Kidney capillary endothelial cell (primary cell): ENCODE measurements at regions not wholly inside any gene's neighbourhood (a gene's known extent, or its start where the extent isn't known, plus 50 kb on each side); places are given as distances from the start of the nearest gene placed in this dataset.

Experiments
- DNase-seq: peaks from one replicate; pipeline ENCODE4 v3.0.0-alpha.2; 2018; ENCODE audit warnings: low spot score

DNA sequence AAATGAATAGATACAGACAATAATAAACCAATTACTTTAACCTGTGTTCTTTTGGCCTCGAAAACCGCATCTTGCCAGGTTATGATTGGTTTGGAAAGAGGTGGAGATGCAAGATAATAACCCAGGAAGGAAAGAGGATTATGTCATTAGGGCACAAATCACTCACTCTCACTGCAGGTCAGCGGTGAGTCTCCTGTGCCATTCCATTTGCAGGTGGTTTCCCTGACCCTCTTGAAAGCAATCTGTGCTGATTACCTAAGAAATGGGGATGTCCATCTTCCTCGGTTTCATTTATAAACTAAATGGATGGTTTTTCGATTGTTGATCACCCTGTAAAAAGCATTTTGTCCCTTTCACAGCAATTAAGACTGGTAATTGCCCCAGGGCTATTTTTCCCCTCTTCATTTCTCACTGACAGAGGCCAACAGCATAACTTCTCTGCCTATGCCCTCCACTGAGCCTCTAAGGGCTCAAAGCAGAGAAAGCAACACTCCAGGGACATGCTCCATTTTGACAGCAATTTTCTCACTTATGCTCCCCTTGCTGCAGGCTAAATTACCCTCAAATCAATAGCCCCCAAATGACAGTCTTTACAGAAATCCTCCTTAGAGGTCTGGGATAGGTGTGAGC is 257.5 kb downstream of the IPMK start:
- DNase-seq: no peak

DNA sequence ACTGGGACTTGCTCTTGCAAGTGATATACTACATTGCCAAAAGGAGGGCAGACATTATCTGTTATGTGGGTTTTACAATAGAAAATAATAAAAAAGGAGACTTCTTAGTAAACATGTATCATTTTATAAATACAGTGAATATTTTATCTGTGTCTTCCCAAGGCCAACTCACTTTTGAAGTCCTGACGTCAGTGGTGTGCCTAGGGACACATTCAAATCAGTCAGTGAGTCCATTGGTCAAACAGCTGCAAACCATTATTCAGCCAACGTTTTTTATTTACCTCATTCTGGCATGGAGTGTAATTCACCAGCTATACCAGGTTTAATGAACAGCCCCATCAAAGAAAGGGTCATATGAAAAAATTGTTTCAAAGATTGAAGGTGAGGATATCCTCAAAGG is 263.7 kb downstream of the IPMK start:
- DNase-seq: no peak

DNA sequence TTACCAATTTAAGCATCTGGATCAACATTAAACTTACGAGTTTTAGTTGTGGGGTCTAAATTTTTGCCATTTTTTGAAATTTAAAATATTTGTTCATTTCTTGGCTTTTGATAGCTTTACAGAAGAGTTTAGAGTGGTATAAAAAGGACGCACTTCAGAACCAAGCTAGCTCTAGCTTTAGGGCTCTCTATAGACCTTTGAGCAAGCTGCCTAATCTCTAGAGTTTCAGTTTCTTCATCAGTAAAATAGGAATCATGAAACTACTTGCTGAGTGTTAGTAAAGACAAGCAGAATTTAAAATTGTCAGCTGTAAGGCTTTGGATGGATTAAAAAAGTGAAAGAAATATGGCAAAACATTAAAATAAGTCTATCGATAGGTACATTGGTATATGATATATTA is 266.5 kb downstream of the IPMK start:
- no peak for DNase-seq

DNA sequence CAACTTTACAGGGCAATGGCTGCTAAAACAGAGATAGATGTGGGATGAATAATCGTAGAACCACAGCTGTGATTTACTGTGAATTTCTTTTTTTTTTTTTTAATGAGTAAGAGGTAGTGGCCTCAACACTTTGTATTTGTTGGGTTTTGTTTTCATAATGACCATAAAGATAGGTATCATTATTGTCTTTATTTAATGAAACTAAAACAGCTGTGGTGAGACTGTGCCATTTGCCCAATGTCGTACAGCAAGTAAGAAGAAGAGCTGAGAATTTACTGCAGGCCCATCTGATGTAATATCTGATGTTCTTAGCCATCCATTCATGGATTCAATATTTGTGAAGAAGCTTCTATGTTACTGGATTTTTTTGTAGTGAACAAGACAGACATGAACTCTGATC is 271.2 kb downstream of the IPMK start:
- no peak for DNase-seq

DNA sequence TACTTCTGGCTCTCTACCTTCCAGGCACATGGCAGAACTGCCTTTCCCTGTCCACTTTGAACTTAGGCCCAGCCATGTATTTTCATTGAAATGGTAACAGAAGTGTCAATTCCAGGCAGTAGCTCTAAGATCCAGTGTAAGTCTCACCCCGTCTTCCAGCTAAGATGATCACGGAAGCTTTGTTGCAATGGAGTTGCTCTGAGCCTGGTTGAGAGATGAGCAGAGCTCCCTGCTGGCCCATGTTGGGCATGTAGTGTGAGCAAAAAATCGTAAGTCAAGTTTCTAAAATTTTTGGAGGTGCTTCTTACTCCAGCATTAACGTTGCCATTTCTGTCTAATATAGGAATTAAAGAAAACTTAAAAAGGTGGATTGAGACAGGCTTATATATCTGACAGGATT is 274.4 kb downstream of the IPMK start:
- DNase-seq: no peak

DNA sequence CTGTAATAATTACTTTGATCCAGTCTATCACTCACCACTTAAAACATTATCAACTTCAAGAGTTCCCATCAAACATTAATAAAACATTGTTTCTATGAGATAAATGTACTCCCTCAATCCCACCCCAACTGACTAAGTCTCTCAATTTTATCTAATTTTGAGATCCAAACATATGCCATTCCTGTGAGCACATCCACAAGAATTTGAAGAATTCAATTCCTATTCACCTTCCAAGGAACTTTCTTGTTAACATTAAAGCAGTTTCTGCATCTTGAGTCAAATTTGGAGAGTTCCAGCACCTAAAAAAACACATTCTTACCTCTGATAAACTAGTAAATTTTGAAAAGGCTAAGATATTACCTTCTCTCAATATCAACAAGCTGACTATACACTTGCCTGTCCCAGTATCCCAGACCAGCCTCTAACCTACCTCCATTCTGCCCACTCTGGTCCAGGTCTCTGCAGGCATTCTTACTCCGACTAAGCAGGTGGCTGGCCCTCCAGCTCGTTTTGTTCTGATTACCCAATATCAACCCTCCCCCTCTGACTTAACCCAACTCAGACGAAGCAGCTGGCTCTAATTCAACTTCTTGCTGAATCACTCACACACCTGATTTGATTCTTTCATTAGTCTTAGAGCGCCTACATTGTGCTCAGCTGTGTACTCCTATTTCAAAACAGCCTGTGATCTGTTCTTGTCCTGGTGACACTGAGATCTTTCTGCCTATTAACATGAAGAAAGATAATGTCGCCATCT is 275.2 kb downstream of the IPMK start:
- DNase-seq: no peak

- no peak for DNase-seq
Observed at GRCh38 chr10:57988964-57989363, 278.7 kb downstream of the IPMK start.

DNA sequence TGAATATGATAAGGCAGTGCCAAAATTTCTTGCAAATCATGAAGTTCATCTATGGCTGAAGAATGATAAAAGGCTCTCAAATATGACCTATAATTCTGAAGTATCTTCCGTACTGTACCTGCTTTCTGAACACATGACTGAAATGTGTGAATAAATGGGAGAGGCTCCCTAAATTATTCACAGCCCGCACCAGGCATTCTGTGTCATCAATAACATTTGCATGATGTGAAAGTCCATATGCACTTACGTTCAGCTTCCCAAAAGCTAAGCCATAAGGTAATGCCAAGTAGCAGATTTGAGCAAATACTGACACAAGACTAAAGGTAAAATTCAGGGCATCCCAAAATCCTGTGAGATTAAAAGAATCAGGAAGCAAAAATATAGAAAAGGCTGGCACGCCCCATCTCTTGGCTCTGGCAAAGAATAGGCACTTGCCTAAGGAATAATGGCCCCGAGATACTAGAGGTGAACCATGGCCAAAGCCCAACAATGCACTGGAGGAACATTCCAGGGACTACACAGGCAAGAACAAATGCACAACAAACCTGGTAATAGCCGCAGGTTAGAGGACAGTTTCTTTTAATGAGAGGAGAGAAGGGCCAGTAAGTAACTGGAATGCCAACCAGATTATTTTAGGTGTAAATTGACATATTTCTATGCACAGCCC is 280.5 kb downstream of the IPMK start:
- no peak for DNase-seq

DNA sequence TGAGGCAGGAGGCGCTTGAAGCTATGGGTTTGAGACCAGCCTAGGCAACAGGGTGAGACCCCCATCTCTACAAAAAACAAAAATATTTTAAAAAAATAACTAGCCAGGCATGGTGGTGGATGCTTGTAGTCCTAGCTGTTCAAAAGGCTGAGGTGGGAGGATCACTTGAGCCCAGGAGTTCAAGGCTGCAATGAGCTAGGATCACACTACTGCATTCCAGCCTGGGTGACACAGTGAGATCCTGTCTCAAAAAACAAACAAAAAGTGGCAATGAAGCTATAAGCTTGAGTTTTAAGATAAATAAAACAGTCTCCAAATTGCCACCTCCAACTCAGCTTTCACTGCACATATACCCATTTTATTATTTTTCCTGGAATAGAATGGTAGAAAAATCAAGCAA is 281.3 kb downstream of the IPMK start:
- DNase-seq: no peak

GRCh38 chr10:57983281-57983791 is 284.4 kb downstream of the IPMK start:
- no peak for DNase-seq

GRCh38 chr10:57982091-57982490 is 285.6 kb downstream of the IPMK start:
- no peak for DNase-seq

GRCh38 chr10:57979956-57980355 is 287.7 kb downstream of the IPMK start:
- DNase-seq: no peak

GRCh38 chr10:57979491-57979890 is 288.2 kb downstream of the IPMK start:
- no peak for DNase-seq

DNA sequence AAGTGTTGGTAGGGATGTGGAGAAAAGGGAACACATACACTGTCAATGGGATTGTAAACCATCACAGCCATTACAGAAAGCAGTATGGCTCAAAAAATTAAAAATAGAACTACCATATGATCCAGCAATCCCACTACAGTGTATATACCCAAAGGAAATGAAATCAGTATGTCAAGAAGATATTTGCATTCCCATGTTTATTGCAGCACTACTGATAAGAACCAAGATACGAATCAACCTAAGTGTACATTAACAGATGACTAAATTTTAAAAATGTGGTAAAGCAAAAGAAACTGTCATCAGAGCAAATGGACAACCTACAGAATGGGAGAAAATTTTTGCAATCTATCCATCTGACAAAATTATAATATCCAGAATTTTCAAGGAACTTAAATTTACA is 290.4 kb downstream of the IPMK start:
- DNase-seq: no peak

DNA sequence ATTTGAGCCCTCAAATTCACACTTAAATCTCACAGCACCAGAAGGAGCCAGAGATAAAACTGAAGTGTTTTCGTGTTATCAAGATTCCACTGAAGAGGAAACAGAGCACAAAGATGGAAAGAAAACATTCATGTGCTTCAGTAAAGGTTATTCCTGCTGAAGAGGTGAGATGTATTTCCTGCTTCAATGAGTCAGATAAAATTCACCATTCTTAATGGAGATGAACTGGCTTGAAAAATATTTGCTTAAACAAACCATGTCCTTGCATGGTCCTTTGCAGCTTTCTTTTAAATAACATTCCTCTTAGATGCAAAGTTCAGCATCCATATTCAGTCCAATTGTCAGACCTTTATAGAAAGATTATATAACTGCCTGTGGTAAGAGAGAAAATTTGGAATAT is 294.2 kb downstream of the IPMK start:
- DNase-seq: no peak

GRCh38 chr10:57972783-57973182 is 294.9 kb downstream of the IPMK start:
- DNase-seq: no peak

DNA sequence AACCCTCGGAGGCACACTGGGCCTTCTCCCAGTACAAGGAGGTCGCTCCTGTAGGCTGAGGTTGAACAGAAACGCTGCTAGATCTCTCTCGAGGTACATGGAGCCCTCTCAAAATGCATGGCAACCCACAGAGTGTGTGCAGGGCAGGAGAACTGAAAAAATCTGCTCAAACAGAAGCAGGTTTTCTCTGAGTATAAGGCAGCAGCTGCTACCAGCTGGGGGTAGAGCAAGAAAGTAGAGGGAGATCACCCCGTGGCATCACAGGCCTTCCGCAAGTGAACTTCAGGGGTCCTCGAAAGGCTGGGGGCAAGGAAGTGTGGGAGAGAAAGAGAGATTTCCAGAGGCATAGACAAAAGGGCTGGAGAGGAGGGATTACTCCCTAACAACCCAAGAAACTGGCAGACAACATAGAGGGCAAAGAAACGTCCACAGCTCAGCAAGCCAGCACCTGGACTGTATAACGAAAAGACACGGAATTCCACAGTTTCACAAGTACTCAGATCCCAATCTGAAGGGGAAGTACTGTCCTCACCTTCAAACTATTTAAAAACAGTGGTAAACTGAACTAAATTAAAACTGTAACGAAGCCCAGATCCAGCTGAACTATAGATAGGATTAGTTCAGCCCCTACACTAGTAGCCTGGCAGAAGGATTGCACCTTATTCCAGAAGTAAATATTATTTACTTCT is 299.2 kb downstream of the IPMK start:
- no peak for DNase-seq

DNA sequence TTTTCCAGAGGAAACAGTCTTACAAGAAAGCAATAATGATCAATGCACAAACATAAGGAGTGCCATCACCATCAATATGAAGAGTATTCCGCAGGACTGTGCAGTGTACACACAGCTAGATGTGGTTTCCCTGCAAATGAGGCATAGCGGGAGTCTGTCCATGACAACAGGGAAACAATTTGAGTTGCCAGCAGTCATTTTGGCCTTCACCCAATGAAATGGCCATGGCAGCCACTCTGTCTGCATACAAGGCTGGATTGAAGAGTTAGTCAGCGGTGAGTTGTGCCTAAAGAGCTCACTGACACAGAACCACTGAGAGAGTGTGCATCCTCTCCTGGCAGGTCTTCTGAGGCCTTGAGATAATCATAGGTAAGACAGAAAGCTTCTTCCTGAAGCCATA is 303.3 kb downstream of the IPMK start:
- no peak for DNase-seq

GRCh38 chr10:57963546-57963945 is 304.1 kb downstream of the IPMK start:
- no peak for DNase-seq

GRCh38 chr10:57962839-57963238 is 304.9 kb downstream of the IPMK start:
- no peak for DNase-seq

- no peak for DNase-seq
Observed at GRCh38 chr10:57961487-57961886, 306.2 kb downstream of the IPMK start.

DNA sequence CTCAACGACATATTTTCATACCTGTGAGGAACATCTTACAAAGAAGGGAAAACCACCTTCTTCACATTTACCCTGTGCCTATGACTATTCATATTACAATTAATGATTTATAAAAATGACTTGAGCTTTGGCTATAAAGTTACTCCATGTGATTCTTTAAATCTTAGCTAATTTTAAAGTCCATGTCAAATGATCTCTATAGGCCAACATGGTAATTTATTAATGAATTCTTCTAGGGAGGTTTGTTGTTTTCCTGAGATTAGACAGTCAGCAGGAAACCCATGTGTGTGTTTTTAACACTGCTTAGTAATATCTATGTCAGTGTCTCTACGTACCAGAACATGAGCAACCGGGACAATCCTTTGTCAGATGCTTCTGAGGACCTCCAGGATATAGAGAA is 307.3 kb downstream of the IPMK start:
- DNase-seq: no peak
